Right cardiac atrium (tissue), 5 donors: ENCODE measurements at regions not wholly inside any gene's neighbourhood (a gene's known extent, or its start where the extent isn't known, plus 50 kb on each side); places are given as distances from the start of the nearest gene placed in this dataset.

Source experiments
- ATAC-seq, 2 donors: fragments of 200-7000 bp; cut with Tn5 transposase; one replicate each; pipeline versions ENCODE4 v1.8.0 to v1.9.1; 2020; ENCODE audit warnings: moderate library complexity in 2 of 2, mild to moderate bottlenecking in 1 of 2
- DNase-seq, 3 donors: peaks; one replicate each; pipeline ENCODE4 v3.0.0-alpha.2; 2020
- H3K27ac ChIP-seq: one replicate; pipeline ENCODE4 v1.5.1; 2013; ENCODE audit warnings: mild to moderate bottlenecking, low read length, control low read depth, moderate library complexity
- H3K27me3 ChIP-seq: one replicate; pipeline ENCODE4 v1.6.1; 2013; ENCODE audit not compliant: control insufficient read depth, insufficient read depth
- H3K4me1 ChIP-seq: one replicate; pipeline ENCODE4 v1.6.1; 2013; ENCODE audit warnings: low read length; ENCODE audit not compliant: control insufficient read depth, insufficient read depth
- H3K4me3 ChIP-seq: one replicate; pipeline ENCODE4 v1.5.1; 2013; ENCODE audit warnings: low read length, control low read depth
- H3K9me3 ChIP-seq: one replicate; pipeline ENCODE4 v1.6.1; 2013; ENCODE audit warnings: low read length; ENCODE audit not compliant: control insufficient read depth
- WGBS: extraction: QIAGEN DNeasy Blood & Tissue Kit; methylation state at CpG from one replicate; pipeline ENCODE4 v1.1.7; 2013; 5-methylcytosine and 5-hydroxymethylcytosine counted together
- intact Hi-C, 4 donors: fragments of 100-400 bp; cut with DNase I; formaldehyde crosslinking; loops; one replicate each; pipeline versions ENCODE4 v1.11.0 to v1.14.0; 2022 to 2023
- donor health status: healthy with polysubstance abuse.
- donor health status: DM: no; HTN: yes; CAD: no.
- donor health status: DM: no; HTN: no; CAD: no.
- donor health status: DM: no; HTN: yes; CAD: no; lungs with severe emphysema.
- donor health status: DM: yes; HTN: yes; CAD: no.

DNA sequence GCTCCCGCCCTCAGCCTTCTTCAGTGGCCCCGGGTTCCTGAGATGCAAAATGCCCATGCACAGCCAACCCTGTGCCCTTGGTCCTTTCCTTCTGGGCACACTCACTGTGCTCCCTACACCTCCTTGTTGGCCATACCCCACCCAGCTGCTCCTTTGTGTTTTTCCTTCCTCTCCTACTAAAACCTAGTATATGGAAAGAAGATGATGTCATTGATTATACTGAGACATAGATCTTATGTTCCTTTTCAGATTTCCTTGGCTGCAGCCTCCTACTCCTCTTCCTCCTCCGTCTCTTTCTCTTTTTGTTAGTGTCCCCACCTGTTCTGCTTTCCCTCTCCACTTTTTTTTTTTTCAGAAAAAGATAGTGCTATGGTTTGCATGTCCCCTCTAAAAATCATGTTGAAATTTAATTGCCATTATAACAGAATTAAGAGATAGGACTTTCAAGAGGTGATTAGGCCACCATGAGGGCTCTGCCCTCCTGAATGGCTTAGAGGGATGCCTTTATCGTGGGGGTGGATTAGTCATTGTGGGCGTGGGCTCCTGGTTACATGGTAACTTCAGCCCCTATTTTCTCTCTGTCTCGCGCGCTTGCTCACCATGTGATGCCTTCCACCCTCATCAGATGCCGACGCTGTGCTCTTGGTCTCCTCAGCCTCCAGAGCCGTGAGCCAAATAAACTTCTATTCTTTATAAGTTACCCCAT, 254.9 kb upstream of the GATB start:
- ATAC-seq: no peak

DNA sequence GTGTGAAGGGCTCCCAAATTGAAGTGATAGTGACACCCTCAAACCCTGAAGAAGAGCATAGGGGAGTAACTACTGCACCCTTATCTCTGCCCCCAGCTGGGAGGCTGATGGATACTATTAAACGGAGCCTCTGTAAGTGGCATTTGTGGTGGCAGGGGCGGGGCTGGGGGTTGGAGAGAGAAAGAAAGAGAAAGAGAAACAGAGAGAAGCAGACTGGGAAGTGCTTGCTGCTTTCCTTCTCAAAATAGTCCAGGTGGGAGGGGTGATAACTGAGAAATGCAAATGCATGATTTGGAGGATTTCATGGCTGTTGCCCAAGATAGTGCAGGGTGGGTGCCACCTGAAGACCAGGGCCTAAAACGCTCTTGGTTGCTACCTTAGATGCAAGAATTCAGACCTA, 253.5 kb upstream of the GATB start:
- WGBS: 59% methylated on average over 3 of the region's 3 CpGs
- Histone ChIP-seq H3K4me3 (no peak overlapping the region), H3K27me3 (no peaks in the 10 kb centered on the region), H3K9me3 (no peaks in the 10 kb centered on the region), H3K27ac (no peak overlapping the region), H3K4me1 (peaks cover 3% of the 10 kb centered on the region)
- intact Hi-C loops: no loop called here
- ATAC-seq (no peak), DNase-seq (no peak)

More for the DNA sequence above, 254.9 kb upstream of the GATB start:
- intact Hi-C loops: no loop called here
- Histone ChIP-seq H3K27ac (no peak overlapping the region), H3K9me3 (no peaks in the 10 kb centered on the region), H3K4me1 (no peaks in the 10 kb centered on the region), H3K27me3 (no peaks in the 10 kb centered on the region), H3K4me3 (no peak overlapping the region)
- DNase-seq: no peak
- WGBS: 82% methylated on average over 11 of the region's 11 CpGs

DNA sequence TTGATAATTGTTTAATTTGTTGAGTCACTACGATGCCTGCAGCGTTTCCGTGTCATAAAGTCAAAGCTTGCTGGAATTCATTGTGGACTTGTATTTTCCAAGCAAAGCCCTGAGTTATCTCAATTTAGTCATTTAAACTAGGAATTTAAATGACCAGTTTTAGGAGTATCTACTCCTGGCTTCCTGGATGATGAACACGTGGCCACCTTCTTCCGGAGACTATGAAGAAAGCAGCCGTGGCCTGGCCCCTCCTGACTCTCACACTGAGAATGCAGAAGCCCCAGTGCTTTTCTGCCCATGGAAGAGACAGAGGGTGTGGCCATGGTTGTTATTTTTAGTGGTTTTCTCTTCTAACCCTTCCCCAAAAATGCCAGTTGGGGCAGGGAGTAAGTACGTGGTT, 250.7 kb upstream of the GATB start:
- H3K4me1 ChIP-seq: peaks cover 3% of the 10 kb centered on the region
- no peaks in the 10 kb centered on the region for H3K27me3 ChIP-seq
- 83% methylated on average over 7 of the region's 7 CpGs for WGBS
- intact Hi-C loops: no loop called here
- H3K9me3 ChIP-seq: no peaks in the 10 kb centered on the region
- ATAC-seq (no peak), DNase-seq (no peak)
- no peak overlapping the region for H3K27ac ChIP-seq
- no peak overlapping the region for H3K4me3 ChIP-seq

DNA sequence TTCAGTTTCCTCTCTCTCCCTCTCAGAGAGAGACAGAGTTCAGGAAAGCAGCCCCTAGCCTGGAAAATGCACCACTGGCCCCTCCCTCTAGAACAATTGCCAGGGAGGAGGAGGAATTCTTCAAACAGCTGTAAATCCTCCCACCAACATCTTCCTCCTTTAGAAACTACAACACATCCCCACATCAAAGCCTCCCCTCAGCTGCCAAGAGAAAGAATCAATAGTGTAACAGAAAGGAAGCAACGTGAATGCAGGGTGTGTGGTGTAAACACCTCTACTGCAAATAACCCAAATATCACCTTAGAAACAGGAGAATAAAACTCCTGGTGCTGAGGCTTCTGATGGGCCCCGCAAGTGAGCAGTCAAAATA, 249.9 kb upstream of the GATB start:
- DNase-seq (no peak), ATAC-seq (no peak)
- intact Hi-C loops: no loop called here
- Histone ChIP-seq H3K9me3 (no peaks in the 10 kb centered on the region), H3K4me1 (peaks cover 3% of the 10 kb centered on the region), H3K4me3 (no peak overlapping the region), H3K27me3 (no peaks in the 10 kb centered on the region), H3K27ac (no peak overlapping the region)
- 45% methylated on average over 2 of the region's 2 CpGs for WGBS

DNA sequence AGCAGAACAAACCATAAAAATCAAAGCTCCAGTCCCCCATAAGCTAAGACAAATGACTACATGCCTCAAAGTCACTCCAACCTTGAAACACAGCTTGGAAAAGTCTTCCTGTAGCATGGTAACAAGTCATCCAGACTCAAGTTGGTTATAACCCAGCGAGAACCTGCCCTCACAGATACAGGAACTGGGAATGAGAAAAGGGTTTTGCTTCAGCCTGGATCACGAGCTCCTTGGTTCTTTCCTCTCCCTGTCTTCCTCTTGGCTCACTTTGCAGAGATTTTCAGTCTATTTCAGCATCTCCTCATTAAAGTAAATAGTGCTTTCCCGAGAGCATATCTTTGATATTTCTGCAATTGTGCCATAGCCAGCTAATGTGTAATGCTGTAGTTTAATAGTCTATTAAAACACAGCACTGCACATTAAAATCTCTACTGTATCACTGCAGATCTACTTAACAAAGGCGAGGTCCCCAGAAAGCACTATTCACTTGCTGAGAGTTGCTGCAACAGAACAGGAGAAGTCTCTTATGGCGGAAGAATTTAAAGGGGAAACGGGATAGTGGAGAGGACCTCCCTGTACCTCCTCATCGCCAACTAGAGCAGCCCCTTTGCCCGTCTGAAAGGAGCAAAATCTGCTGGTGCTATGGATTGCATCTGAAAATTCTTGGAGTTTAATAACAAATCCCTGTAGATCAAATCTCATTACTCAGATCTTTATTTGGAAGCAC, 249.3 kb upstream of the GATB start:
- DNase-seq (no peak), ATAC-seq (no peak)
- Histone ChIP-seq H3K9me3 (no peaks in the 10 kb centered on the region), H3K4me1 (peaks cover 3% of the 10 kb centered on the region), H3K27me3 (no peaks in the 10 kb centered on the region), H3K4me3 (no peak overlapping the region), H3K27ac (no peak overlapping the region)
- 36% methylated on average over 8 of the region's 8 CpGs for WGBS
- intact Hi-C loops: no loop called here

DNA sequence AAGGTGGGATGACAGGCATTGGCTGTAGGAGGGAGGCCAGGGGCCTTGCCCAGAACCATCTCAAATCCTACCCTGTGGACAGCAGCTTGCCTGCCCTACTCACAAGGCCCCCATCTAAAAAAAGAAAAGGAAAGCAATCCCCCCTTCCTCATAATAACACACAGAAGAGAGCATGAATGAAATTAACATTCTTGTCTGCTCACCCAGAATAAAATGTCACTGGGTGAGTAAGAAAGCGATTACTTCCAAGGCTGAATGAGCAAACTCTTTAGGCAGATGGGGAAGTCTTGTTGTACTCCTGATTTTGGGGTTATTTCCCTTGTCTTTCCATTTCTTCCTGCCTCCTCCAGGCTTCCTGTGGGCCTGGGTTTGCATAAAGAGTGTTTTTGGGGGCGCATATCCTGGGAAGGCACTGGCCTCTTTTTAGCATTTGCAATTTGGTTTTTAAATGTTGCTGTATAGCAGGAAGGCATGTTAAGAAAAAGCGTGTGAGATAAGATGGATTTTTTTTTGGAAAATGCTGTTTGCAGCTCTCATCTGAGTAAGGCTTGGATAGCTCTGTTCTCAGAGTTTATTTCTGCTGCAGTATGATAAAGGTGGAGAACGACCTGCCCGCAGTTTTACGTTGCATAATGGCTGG, 248.3 kb upstream of the GATB start:
- WGBS: 56% methylated on average over 6 of the region's 6 CpGs
- intact Hi-C loops: no loop called here
- Histone ChIP-seq H3K9me3 (no peaks in the 10 kb centered on the region), H3K27me3 (no peaks in the 10 kb centered on the region), H3K27ac (no peak overlapping the region), H3K4me1 (peaks cover 3% of the 10 kb centered on the region), H3K4me3 (no peak overlapping the region)
- ATAC-seq: no peak
- no peak for DNase-seq

DNA sequence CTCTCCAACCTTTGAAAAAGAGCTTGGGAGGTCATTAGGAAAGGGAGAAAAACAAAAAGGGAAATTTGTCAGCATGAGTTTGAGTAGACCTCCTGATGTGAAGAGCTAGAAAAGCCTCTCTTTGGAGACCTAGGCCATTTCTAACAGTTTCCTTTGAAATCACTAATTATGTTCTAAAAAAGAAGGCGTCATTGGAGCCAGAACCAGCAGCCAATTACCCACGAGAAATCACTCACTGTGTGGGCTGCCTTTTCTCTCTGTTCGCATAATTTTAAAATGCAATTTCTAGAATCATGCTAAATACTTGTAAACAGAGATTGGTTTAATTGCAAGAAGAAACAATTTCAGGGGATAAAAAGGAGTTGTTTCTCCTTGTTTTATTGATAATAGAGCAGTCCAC, 246.3 kb upstream of the GATB start:
- DNase-seq: no peak
- no peak for ATAC-seq
- Histone ChIP-seq H3K27me3 (no peaks in the 10 kb centered on the region), H3K9me3 (no peaks in the 10 kb centered on the region), H3K27ac (no peak overlapping the region), H3K4me3 (no peak overlapping the region), H3K4me1 (peaks cover 3% of the 10 kb centered on the region)
- WGBS: 81% methylated on average over 3 of the region's 3 CpGs
- intact Hi-C loops: no loop called here

DNA sequence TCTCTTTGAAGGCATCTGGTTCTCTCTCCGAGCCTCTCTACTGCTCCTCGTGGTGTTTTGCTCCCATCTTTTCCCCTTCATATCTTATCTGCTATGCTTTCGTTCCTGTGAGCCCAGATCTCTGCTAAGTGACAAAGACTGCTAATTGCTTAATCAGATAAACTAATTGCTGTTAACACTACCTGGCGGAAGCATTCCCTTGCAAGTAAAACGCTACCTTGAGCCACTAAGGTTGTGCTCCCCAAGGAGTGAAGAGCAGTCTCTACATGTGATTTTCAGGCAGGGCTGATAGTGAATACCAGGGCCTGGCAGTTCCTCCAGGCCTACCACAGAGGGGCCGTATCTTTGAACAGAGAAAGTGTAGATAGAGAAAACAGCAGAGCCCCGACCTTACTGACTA, 244.0 kb upstream of the GATB start:
- Histone ChIP-seq H3K4me3 (no peak overlapping the region), H3K9me3 (no peaks in the 10 kb centered on the region), H3K27me3 (no peaks in the 10 kb centered on the region), H3K27ac (no peak overlapping the region), H3K4me1 (no peaks in the 10 kb centered on the region)
- DNase-seq (no peak), ATAC-seq (no peak)
- WGBS: 55% methylated on average over 7 of the region's 7 CpGs
- intact Hi-C loops: no loop called here

DNA sequence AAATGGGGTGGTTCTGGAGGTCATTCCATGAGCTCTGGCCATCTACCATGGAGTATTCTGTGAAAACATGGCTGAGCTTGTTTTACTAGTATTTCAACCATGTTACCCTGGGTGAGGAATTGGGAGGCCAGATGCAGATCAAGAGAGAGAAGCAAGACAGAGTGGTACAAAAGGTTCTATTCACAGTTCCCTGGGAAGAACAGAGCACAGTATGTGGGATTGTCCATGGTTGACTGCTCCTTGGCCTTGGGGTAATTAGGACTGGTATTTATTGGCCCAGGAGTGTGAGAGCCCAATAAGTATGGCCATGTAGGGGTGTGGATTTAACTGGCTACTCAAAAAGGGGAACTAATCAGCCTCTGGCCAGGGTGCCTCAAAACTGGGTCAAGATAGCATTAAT, 239.7 kb upstream of the GATB start:
- intact Hi-C loops: no loop called here

DNA sequence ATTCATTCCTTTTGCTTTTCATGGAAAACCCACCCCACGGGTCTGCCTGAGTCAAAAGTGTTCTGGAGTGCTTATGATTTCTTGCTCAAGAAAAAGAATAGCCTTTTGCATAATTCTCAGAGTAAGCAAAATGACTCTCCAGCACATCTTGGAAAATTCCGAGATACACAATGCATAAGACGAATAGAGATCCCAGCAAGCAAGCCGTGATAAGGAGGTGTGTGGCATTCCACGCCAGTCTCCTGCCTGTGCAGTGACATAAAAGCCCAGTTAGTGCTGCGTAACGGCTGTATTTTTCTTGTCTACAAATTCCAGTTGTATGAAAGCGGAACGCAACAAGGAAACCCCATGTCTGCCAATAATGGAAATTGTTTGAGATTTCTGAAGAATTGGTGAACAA, 237.9 kb upstream of the GATB start:
- H3K9me3 ChIP-seq: no peaks in the 10 kb centered on the region
- intact Hi-C loops: no loop called here
- no peaks in the 10 kb centered on the region for H3K27me3 ChIP-seq
- ATAC-seq (peak; percentile 40 to 65), DNase-seq (no peak)
- no peak overlapping the region for H3K27ac ChIP-seq
- H3K4me3 ChIP-seq: no peak overlapping the region
- peaks cover under 1% of the 10 kb centered on the region for H3K4me1 ChIP-seq
- 46% methylated on average over 9 of the region's 9 CpGs for WGBS

More for the DNA sequence above, 239.7 kb upstream of the GATB start:
- ATAC-seq (no peak), DNase-seq (no peak)
- Histone ChIP-seq H3K4me3 (no peak overlapping the region), H3K4me1 (no peaks in the 10 kb centered on the region), H3K9me3 (no peaks in the 10 kb centered on the region), H3K27me3 (no peaks in the 10 kb centered on the region), H3K27ac (no peak overlapping the region)

DNA sequence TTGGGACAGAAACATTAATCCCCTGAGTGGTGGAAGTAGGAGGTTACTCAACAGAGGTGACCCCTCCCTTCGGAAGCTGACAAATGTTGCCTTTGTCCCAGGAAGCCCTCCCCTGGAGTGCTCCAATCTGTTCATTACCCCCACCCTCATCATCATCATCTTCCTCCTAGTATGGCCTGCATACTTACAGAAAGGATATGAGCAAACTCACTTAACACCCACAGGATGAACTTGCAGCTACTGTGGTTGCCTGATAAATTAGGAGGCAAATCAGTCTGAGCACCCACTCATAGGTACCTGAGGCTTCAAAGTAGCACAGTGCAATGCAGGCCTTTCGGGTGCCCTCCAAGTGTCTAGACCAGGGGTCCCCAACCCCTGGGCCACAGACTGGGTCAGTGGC, 236.7 kb upstream of the GATB start:
- H3K4me3 ChIP-seq: no peak overlapping the region
- intact Hi-C loops: no loop called here
- DNase-seq (no peak), ATAC-seq (no peak)
- no peaks in the 10 kb centered on the region for H3K9me3 ChIP-seq
- H3K27ac ChIP-seq: no peak overlapping the region
- 90% methylated on average over 2 of the region's 2 CpGs for WGBS
- no peaks in the 10 kb centered on the region for H3K27me3 ChIP-seq
- peaks cover 3% of the 10 kb centered on the region for H3K4me1 ChIP-seq
